HepG2 (cell line): ENCODE measurements at regions not wholly inside any gene's neighbourhood (a gene's known extent, or its start where the extent isn't known, plus 50 kb on each side); places are given as distances from the start of the nearest gene placed in this dataset.

Source experiments
- ATAC-seq: fragments of 200-7000 bp; cut with Tn5 transposase; 3 replicates; pipeline ENCODE4 v1.9.1; 2020; ENCODE audit warnings: mild to moderate bottlenecking, moderate library complexity
- BruUV-seq: library from RNA; stranded (reverse); fragments of 400-500 nt; replicated peaks from 2 replicates; lab custom pipeline; 2021; lab: Mats Ljungman, UMichigan
- CTCF ChIA-PET: fragments of 300-600 bp; formaldehyde crosslinking; extraction: SDS; loops from one replicate; lab custom pipeline; 2021; ENCODE audit warnings: low total read pairs, inconsistent platforms, low intra/inter-chr PET ratio; lab: Yijun Ruan, JAX
- POLR2A ChIA-PET: fragments of 350-600 bp; sonication (Branson Sonifier 250); formaldehyde crosslinking; loops from one replicate; lab custom pipeline; 2020; ENCODE audit warnings: antibody characterized with exemption, inconsistent platforms; lab: Yijun Ruan, JAX
- DNase-seq: peaks from one replicate; pipeline ENCODE4 v3.0.0-alpha.2; 2015; ENCODE audit warnings: low spot score
- FAIRE-seq: peaks from 3 replicates; lab custom pipeline; 2011; peaks lifted over from hg19 to GRCh38; lab: Jason Lieb, UNC
- H2AFZ ChIP-seq: one replicate; pipeline ENCODE4 v1.6.1; 2011; ENCODE audit warnings: low read length, inconsistent platforms
- H3K27ac ChIP-seq: fragments of 300-600 bp; 3 replicates; pipeline ENCODE4 v1.8.0; 2011; ENCODE audit warnings: mixed run types, mild to moderate bottlenecking, mixed read lengths, low read length, inconsistent platforms; ENCODE audit not compliant: insufficient read depth; ENCODE audit errors: extremely low read length
- H3K27me3 ChIP-seq, 2 experiments: fragments of 200-600 bp in 1 of 2; 2 replicates in 1 of 2; 3 replicates in 1 of 2; pipeline versions ENCODE4 v1.6.0 to v1.8.0; 2011; ENCODE audit warnings: low read length in 2 of 2, mild to moderate bottlenecking in 2 of 2, moderate library complexity in 2 of 2, inconsistent platforms in 1 of 2; ENCODE audit not compliant: insufficient read depth in 2 of 2, control insufficient read depth in 1 of 2
- H3K36me3 ChIP-seq, 2 experiments: fragments of 200-600 bp in 1 of 2; replicated peaks in 1 of 2; 2 replicates in 1 of 2; 3 replicates in 1 of 2; pipeline versions ENCODE4 v1.5.1 to v1.8.0; 2011; ENCODE audit warnings: low read length in 2 of 2, inconsistent platforms in 1 of 2; ENCODE audit not compliant: insufficient read depth in 2 of 2, control insufficient read depth in 1 of 2
- H3K4me1 ChIP-seq: 2 replicates; pipeline ENCODE4 v1.5.1; 2012; ENCODE audit warnings: low read length, inconsistent platforms; ENCODE audit not compliant: insufficient read depth
- H3K4me2 ChIP-seq: 2 replicates; pipeline ENCODE4 v1.6.0; 2011; ENCODE audit warnings: low read depth, low read length, inconsistent platforms
- H3K4me3 ChIP-seq, 3 experiments: fragments of 200-600 bp in 1 of 3; sonication (generic), shearing (Covaris generic) in 1 of 3; replicated peaks in 1 of 3; 2 replicates each; pipeline ENCODE4 v1.5.1; 2011 to 2016; ENCODE audit warnings: low read length in 3 of 3, inconsistent platforms in 2 of 3, low read depth in 2 of 3, mild to moderate bottlenecking in 2 of 3, control low read depth in 1 of 3, mixed read lengths in 1 of 3; ENCODE audit not compliant: insufficient read depth in 1 of 3
- H3K79me2 ChIP-seq: one replicate; pipeline ENCODE4 v1.6.1; 2011; ENCODE audit warnings: low read length, inconsistent platforms; ENCODE audit not compliant: insufficient read depth
- H3K9ac ChIP-seq: 2 replicates; pipeline ENCODE4 v1.6.0; 2011; ENCODE audit warnings: mild to moderate bottlenecking, low read depth, low read length, inconsistent platforms; ENCODE audit not compliant: insufficient read depth
- H3K9me3 ChIP-seq: 2 replicates; pipeline ENCODE4 v1.5.1; 2012; ENCODE audit warnings: mild to moderate bottlenecking, low read length
- H4K20me1 ChIP-seq: 2 replicates; pipeline ENCODE4 v1.6.0; 2011; ENCODE audit warnings: inconsistent platforms, mild to moderate bottlenecking, low read length, moderate library complexity; ENCODE audit not compliant: insufficient read depth
- ATF7-NPFF ChIP-seq: sonication (generic); formaldehyde crosslinking; IDR thresholded peaks from 2 replicates; pipeline ENCODE4 v1.8.1; 2023; ENCODE audit warnings: mild to moderate bottlenecking, low read depth, missing genetic modification reagents, moderate library complexity
- DPF2 ChIP-seq: sonication (generic); formaldehyde crosslinking; IDR thresholded peaks from 2 replicates; pipeline ENCODE4 v1.4.0; 2020; ENCODE audit warnings: mild to moderate bottlenecking, low read depth, missing genetic modification reagents, borderline replicate concordance
- GATAD1 ChIP-seq: IDR thresholded peaks from 2 replicates; pipeline ENCODE4 v1.6.1; 2016; ENCODE audit warnings: missing genetic modification reagents, missing compliant biosample characterization
- JDP2 ChIP-seq: sonication (generic); formaldehyde crosslinking; IDR thresholded peaks from 2 replicates; pipeline ENCODE4 v1.8.1; 2022; ENCODE audit warnings: missing genetic modification reagents, borderline replicate concordance
- MAFG ChIP-seq: sonication (generic); formaldehyde crosslinking; IDR thresholded peaks from 2 replicates; pipeline ENCODE4 v1.5.1; 2020; ENCODE audit warnings: mild to moderate bottlenecking, missing genetic modification reagents
- PHF8 ChIP-seq: sonication (generic); formaldehyde crosslinking; IDR thresholded peaks from 2 replicates; pipeline ENCODE4 v1.5.0; 2020; ENCODE audit warnings: missing genetic modification reagents
- REL ChIP-seq: sonication (generic); formaldehyde crosslinking; conservative IDR thresholded peaks from 2 replicates; pipeline ENCODE4 v1.8.0; 2022; ENCODE audit warnings: mild to moderate bottlenecking, missing genetic modification reagents, moderate library complexity
- SMYD3 ChIP-seq: sonication (generic); formaldehyde crosslinking; IDR thresholded peaks from 2 replicates; pipeline ENCODE4 v1.8.1; 2023; ENCODE audit warnings: mild to moderate bottlenecking, missing genetic modification reagents
- THAP9 ChIP-seq: sonication (generic); formaldehyde crosslinking; IDR thresholded peaks from 2 replicates; pipeline ENCODE4; 2020; ENCODE audit warnings: missing genetic modification reagents, mild to moderate bottlenecking, borderline replicate concordance
- ZNF451 ChIP-seq: sonication (generic); formaldehyde crosslinking; IDR thresholded peaks from 2 replicates; pipeline ENCODE4 v1.5.0; 2020; ENCODE audit warnings: mild to moderate bottlenecking, missing genetic modification reagents
- ZNF547 ChIP-seq: sonication (generic); formaldehyde crosslinking; IDR thresholded peaks from 2 replicates; pipeline ENCODE4 v1.5.1; 2020; ENCODE audit warnings: mild to moderate bottlenecking, missing genetic modification reagents
- ZNF550 ChIP-seq: sonication (generic); formaldehyde crosslinking; IDR thresholded peaks from 2 replicates; pipeline ENCODE4 v1.4.0; 2020; ENCODE audit warnings: mild to moderate bottlenecking, missing genetic modification reagents, borderline replicate concordance
- ZNF569 ChIP-seq: sonication (generic); formaldehyde crosslinking; IDR thresholded peaks from 2 replicates; pipeline ENCODE4 v1.5.0; 2020; ENCODE audit warnings: mild to moderate bottlenecking, missing genetic modification reagents, moderate library complexity, borderline replicate concordance
- ZNF710 ChIP-seq: sonication (generic); formaldehyde crosslinking; IDR thresholded peaks from 2 replicates; pipeline ENCODE4 v1.5.0; 2020; ENCODE audit warnings: mild to moderate bottlenecking, missing genetic modification reagents, borderline replicate concordance
- WGBS: methylation state at CpG from one replicate; pipeline ENCODE4 v1.1.6; 2017; ENCODE audit warnings: low lambda C conversion rate; 5-methylcytosine and 5-hydroxymethylcytosine counted together
- in situ Hi-C: cut with HindIII; loops from 2 replicates; pipeline ENCODE4 v1.10.0; 2017; ENCODE audit warnings: low pct_unique_long_range_greater_than_20kb; ENCODE audit not compliant: extremely low pct_ligation_motif_present
- intact Hi-C: fragments of 100-400 bp; cut with micrococcal nuclease; formaldehyde crosslinking; loops from one replicate; pipeline ENCODE4 v1.10.0; 2022; ENCODE audit not compliant: unreplicated experiment
- TF ChIP-seq, protein P1 (sequence below): sonication (generic); formaldehyde crosslinking; IDR thresholded peaks from 2 replicates; pipeline ENCODE4 v1.9.0; 2021; ENCODE audit warnings: missing genetic modification reagents, borderline replicate concordance

DNA sequence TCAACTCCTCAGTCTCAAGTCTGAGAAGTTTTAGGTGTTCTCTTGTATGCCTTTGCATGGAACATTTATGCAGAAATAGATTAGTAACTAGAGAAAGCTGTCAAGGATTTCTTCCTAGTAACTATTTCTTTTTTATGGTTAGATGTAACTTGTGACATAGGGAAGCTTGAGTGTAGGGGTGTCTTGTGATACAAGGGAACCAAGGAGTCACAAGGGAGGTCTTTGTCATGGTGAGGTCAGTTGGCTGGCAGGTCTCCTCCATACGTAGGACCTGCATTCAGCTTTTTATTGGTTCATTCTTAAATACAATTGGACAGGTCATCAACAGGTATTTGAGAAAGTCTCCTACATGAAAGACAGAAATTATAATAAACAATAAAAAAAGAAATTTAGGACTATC lies 394.0 kb upstream of the CCDC196 start (continued):
- no peak for TF ChIP-seq GATAD1 (CRISPR knock-in tag)
- no peak for TF ChIP-seq ZNF451
- TF ChIP-seq REL (CRISPR knock-in tag), result no peak
- TF ChIP-seq, protein P1, sequence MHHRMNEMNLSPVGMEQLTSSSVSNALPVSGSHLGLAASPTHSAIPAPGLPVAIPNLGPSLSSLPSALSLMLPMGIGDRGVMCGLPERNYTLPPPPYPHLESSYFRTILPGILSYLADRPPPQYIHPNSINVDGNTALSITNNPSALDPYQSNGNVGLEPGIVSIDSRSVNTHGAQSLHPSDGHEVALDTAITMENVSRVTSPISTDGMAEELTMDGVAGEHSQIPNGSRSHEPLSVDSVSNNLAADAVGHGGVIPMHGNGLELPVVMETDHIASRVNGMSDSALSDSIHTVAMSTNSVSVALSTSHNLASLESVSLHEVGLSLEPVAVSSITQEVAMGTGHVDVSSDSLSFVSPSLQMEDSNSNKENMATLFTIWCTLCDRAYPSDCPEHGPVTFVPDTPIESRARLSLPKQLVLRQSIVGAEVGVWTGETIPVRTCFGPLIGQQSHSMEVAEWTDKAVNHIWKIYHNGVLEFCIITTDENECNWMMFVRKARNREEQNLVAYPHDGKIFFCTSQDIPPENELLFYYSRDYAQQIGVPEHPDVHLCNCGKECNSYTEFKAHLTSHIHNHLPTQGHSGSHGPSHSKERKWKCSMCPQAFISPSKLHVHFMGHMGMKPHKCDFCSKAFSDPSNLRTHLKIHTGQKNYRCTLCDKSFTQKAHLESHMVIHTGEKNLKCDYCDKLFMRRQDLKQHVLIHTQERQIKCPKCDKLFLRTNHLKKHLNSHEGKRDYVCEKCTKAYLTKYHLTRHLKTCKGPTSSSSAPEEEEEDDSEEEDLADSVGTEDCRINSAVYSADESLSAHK (CRISPR knock-in tag), result no peak

- ATAC-seq (no peak), FAIRE-seq (no peak), DNase-seq (no peak)
- no peak overlapping the region for H3K4me3 ChIP-seq
- no peak overlapping the region for H3K4me2 ChIP-seq
- no peaks in the 10 kb centered on the region for H3K4me1 ChIP-seq
- H4K20me1 ChIP-seq, result no peaks in the 10 kb centered on the region
- no peak overlapping the region for H2AFZ ChIP-seq
- POLR2A ChIA-PET, result no interaction called here
- H3K9me3 ChIP-seq, result no peaks in the 10 kb centered on the region
- in situ Hi-C loops, result no loop called here
- no peaks in the 10 kb centered on the region for H3K79me2 ChIP-seq
- peaks cover 0 to 3% of the 10 kb centered on the region in 2 experiments; a peak in 2 of 5 replicates for H3K27me3 ChIP-seq
- WGBS, result 67% methylated on average over 5 of the region's 12 CpGs
- CTCF ChIA-PET, result no interaction called here
- no peak overlapping the region for H3K9ac ChIP-seq
- no TSS peak for BruUV-seq
- no peaks in the 10 kb centered on the region for H3K36me3 ChIP-seq
- no peak overlapping the region for H3K27ac ChIP-seq
- intact Hi-C loops, result no loop called here
- TF ChIP-seq ATF7-NPFF (CRISPR knock-in tag) (no peak), JDP2 (CRISPR knock-in tag) (no peak), PHF8 (CRISPR knock-in tag) (no peak), ZNF710 (no peak), ZNF569 (CRISPR knock-in tag) (no peak), ZNF550 (CRISPR knock-in tag) (no peak), THAP9 (CRISPR knock-in tag) (no peak), SMYD3 (no peak), MAFG (CRISPR knock-in tag) (no peak), ZNF547 (CRISPR knock-in tag) (no peak), DPF2 (CRISPR knock-in tag) (no peak)
These were observed 393.4 kb upstream of the CCDC196 start for GRCh38 chr14:66092748-66093147.
